ENCODE measurements at regions not wholly inside any gene's neighbourhood (a gene's known extent, or its start where the extent isn't known, plus 50 kb on each side); places are given as distances from the start of the nearest gene placed in this dataset.

DNA sequence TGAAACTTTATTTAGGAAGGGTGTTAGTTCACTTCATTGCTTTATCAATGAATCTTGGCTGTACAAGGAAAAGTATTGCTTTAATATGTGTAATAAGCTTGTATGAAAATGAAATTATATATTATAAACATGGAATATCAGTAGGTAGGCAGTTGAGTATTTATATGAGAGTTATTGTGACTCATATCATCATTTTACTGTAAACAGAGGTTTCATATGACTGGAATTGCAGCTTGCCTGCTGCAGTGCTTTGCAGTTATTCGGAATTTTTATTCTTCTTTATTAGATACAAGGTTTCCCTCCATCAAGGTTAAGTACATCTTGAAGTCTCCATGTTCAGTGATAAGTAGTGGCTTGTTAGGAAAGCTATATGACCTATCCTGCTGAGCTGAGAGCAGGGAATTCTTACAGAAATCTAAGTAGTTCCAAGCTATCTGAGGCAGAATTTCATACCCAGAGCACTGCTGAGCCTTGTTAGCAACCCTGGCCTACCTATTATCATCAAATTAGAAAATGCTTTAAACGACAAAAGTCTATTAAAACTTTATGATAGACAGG lies 111.2 kb downstream of the MGST1 start:
- TF ChIP-seq, protein P1, sequence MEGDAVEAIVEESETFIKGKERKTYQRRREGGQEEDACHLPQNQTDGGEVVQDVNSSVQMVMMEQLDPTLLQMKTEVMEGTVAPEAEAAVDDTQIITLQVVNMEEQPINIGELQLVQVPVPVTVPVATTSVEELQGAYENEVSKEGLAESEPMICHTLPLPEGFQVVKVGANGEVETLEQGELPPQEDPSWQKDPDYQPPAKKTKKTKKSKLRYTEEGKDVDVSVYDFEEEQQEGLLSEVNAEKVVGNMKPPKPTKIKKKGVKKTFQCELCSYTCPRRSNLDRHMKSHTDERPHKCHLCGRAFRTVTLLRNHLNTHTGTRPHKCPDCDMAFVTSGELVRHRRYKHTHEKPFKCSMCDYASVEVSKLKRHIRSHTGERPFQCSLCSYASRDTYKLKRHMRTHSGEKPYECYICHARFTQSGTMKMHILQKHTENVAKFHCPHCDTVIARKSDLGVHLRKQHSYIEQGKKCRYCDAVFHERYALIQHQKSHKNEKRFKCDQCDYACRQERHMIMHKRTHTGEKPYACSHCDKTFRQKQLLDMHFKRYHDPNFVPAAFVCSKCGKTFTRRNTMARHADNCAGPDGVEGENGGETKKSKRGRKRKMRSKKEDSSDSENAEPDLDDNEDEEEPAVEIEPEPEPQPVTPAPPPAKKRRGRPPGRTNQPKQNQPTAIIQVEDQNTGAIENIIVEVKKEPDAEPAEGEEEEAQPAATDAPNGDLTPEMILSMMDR (IDR thresholded peaks at IDR 0.05; ENCODE audit: low read depth, low read length), result no peak
- no peak for DNase-seq (ENCODE audit: low read depth in 1 of 2, low spot score in 1 of 2)
- no peak overlapping the region for H3K27ac ChIP-seq
- H3K36me3 ChIP-seq, result no peaks in the 10 kb centered on the region
- H3K4me3 ChIP-seq, result no peak overlapping the region
- no peaks in the 10 kb centered on the region for H3K9me3 ChIP-seq (ENCODE audit: low read depth)
- no peaks in the 10 kb centered on the region for H3K4me1 ChIP-seq (ENCODE audit: low read depth)
- no peaks in the 10 kb centered on the region for H3K27me3 ChIP-seq

DNA sequence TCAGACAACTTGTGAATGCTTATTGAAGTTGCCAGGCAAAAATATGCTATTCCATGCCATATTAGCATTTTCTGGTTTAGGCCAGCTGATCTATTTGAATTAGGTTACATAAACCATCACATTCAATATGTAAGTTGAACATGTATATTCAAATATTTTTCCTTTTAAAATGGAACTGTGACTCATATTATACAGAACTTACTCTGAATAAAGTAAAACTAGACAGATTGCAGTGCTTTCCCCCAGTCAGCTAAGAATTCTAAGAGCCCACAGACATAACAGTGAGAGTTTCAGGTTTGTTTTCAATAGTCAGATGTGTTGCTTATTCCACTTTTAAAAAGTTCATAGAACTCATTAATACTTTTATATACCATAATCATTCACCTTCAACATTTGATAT lies 119.8 kb downstream of the MGST1 start:
- Histone ChIP-seq H3K9me3 (ENCODE audit: low read depth) (no peaks in the 10 kb centered on the region), H3K27ac (no peak overlapping the region), H3K4me1 (ENCODE audit: low read depth) (no peaks in the 10 kb centered on the region), H3K4me3 (no peak overlapping the region), H3K27me3 (no peaks in the 10 kb centered on the region), H3K36me3 (no peaks in the 10 kb centered on the region)
- TF ChIP-seq, protein P1 (IDR thresholded peaks at IDR 0.05; ENCODE audit: low read depth, low read length), result no peak
- no peak for DNase-seq (ENCODE audit: low read depth in 1 of 2, low spot score in 1 of 2)

DNA sequence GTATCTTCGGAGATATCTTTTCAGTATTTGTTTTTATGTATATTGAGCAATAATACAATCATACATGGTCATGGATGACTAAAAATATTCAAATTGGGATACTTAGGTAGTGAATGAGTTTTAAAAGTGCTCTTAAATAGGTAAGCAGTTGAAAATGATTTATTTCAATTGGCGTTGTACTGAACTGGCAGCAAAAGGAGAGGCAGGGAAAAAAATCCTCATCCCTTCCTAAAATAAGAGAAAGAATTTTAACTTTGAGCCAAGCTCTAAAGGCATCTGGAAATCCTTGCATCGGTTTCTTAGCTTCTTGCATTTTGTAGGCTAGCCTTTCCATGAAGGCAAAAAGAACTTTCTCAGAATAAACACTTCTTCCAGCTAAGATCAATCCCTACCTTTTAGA lies 125.2 kb downstream of the MGST1 start:
- TF ChIP-seq, protein P1 (IDR thresholded peaks at IDR 0.05; ENCODE audit: low read depth, low read length), result no peak
- Histone ChIP-seq H3K27me3 (no peaks in the 10 kb centered on the region), H3K4me1 (ENCODE audit: low read depth) (peaks cover 2% of the 10 kb centered on the region), H3K36me3 (no peaks in the 10 kb centered on the region), H3K27ac (no peak overlapping the region), H3K9me3 (ENCODE audit: low read depth) (no peaks in the 10 kb centered on the region), H3K4me3 (no peak overlapping the region)
- no peak for DNase-seq (ENCODE audit: low read depth in 1 of 2, low spot score in 1 of 2)

DNA sequence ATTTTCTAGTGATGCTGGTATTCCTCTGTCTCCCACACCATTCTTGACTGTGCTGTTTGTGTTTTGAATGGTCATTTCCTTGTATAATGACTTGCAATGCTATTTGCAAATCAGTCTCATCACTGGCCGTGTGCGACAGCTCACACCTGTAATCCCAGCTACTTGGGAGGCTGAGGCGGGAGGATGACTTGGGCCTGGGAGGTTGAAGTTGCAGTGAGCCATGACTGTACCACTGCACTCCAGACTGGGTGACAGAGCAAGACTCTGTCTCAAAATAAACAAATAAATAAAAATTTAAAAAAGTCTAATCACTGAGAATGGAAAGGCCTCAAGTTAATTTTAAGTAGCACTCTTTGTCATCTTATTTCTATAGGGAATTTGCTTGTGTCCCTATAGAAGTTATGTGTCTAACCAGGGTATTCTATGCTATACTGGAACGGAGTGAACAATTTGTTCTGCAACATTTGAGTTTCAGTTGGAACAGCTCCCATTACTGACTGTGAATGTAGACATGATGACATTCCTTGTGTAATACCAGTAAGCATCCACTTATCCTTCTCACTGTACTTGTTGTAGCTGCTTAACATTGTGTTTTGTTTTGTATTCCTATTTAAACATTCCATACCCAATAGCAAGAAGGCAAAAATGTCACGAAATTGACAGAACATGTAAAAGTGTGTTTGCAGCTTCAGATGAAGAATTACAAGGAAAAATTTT lies 126.3 kb downstream of the MGST1 start:
- Histone ChIP-seq H3K4me3 (no peak overlapping the region), H3K4me1 (ENCODE audit: low read depth) (peaks cover 2% of the 10 kb centered on the region), H3K9me3 (ENCODE audit: low read depth) (no peaks in the 10 kb centered on the region), H3K27me3 (no peaks in the 10 kb centered on the region), H3K36me3 (no peaks in the 10 kb centered on the region), H3K27ac (no peak overlapping the region)
- TF ChIP-seq, protein P1 (IDR thresholded peaks at IDR 0.05; ENCODE audit: low read depth, low read length), result peak; percentile 11
- peak in 1 of 2 donors; percentile 83 for DNase-seq (ENCODE audit: low read depth in 1 of 2, low spot score in 1 of 2)

DNA sequence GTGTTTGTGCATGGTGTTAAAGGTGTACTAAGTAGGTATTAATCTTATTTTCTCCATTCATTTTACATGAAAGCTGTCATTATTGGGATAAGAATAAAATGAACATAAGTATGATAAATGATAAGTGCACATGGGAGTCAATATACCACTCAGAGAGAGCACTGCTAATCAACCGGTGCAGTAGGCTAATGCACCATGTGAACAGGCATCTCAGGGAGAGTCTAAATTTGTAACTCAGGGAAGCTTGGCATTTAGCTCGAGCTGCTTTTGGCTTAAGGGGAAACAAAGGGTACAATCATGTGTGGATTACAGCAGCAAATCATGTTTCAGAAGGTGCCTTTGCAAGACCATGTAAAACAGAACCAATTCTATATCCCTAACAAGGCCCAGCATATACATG lies 127.4 kb downstream of the MGST1 start:
- TF ChIP-seq, protein P1 (IDR thresholded peaks at IDR 0.05; ENCODE audit: low read depth, low read length), result no peak
- Histone ChIP-seq H3K36me3 (no peaks in the 10 kb centered on the region), H3K27ac (no peak overlapping the region), H3K4me3 (no peak overlapping the region), H3K27me3 (no peaks in the 10 kb centered on the region), H3K9me3 (ENCODE audit: low read depth) (no peaks in the 10 kb centered on the region), H3K4me1 (ENCODE audit: low read depth) (peaks cover 2% of the 10 kb centered on the region)
- peak in 1 of 2 donors; percentile 23 for DNase-seq (ENCODE audit: low read depth in 1 of 2, low spot score in 1 of 2)
